Common myeloid progenitor, CD34-positive (primary cell): ENCODE measurements at regions not wholly inside any gene's neighbourhood (a gene's known extent, or its start where the extent isn't known, plus 50 kb on each side); places are given as distances from the start of the nearest gene placed in this dataset.

Experiments
- CTCF ChIA-PET: fragments of 350-600 bp; sonication (Branson Sonifier 250); formaldehyde crosslinking; loops from one replicate; lab custom pipeline; 2021; ENCODE audit warnings: antibody characterized with exemption; lab: Charles Lee
- POLR2A ChIA-PET: fragments of 350-600 bp; sonication (Branson Sonifier 250); formaldehyde crosslinking; loops from one replicate; lab custom pipeline; 2021; ENCODE audit warnings: antibody characterized with exemption; lab: Charles Lee
- DNase-seq, 3 donors: peaks; one replicate each; pipeline versions ENCODE4 v3.0.0 to v3.0.0-alpha.2; 2013
- H3K27ac ChIP-seq, 2 experiments: 1 replicate in 1 of 2; 2 replicates in 1 of 2; pipeline ENCODE4 v1.7.0; 2013; ENCODE audit warnings: inconsistent platforms in 2 of 2, low read length in 2 of 2, mild to moderate bottlenecking in 2 of 2, low read depth in 1 of 2, moderate library complexity in 1 of 2; ENCODE audit not compliant: severe bottlenecking in 2 of 2, insufficient read depth in 1 of 2, poor library complexity in 1 of 2
- H3K27me3 ChIP-seq, 5 experiments: replicated peaks in 2 of 5; 1 replicate in 3 of 5; 2 replicates in 2 of 5; pipeline versions ENCODE4 v1.6.1 to v1.7.0; 2013; ENCODE audit warnings: low read length in 4 of 5, mild to moderate bottlenecking in 2 of 5, moderate library complexity in 2 of 5, inconsistent platforms in 1 of 5; ENCODE audit not compliant: insufficient read depth in 5 of 5, control insufficient read depth in 4 of 5
- H3K36me3 ChIP-seq, 4 experiments: 1 replicate in 2 of 4; 2 replicates in 2 of 4; pipeline versions ENCODE4 v1.6.1 to v1.7.0; 2013; ENCODE audit warnings: low read length in 3 of 4, control low read depth in 1 of 4, mild to moderate bottlenecking in 1 of 4; ENCODE audit not compliant: control insufficient read depth in 4 of 4, insufficient read depth in 4 of 4
- H3K4me1 ChIP-seq, 4 experiments: 1 replicate in 3 of 4; 2 replicates in 1 of 4; pipeline versions ENCODE4 v1.6.1 to v1.7.1; 2013; ENCODE audit warnings: low read length in 3 of 4, mild to moderate bottlenecking in 3 of 4, control low read depth in 1 of 4, inconsistent platforms in 1 of 4, moderate library complexity in 1 of 4; ENCODE audit not compliant: control insufficient read depth in 4 of 4, insufficient read depth in 4 of 4; ENCODE audit errors: control extremely low read depth in 1 of 4
- H3K4me3 ChIP-seq, 7 experiments: 1 replicate in 4 of 7; 2 replicates in 3 of 7; pipeline versions ENCODE4 v1.5.1 to v1.7.0; 2013; ENCODE audit warnings: mild to moderate bottlenecking in 7 of 7, low read length in 6 of 7, moderate library complexity in 6 of 7, inconsistent platforms in 2 of 7, low read depth in 2 of 7, control low read depth in 1 of 7; ENCODE audit not compliant: insufficient read depth in 4 of 7, control insufficient read depth in 1 of 7; ENCODE audit errors: extremely low read depth in 1 of 7
- H3K9me3 ChIP-seq, 5 experiments: 1 replicate in 4 of 5; 2 replicates in 1 of 5; pipeline versions ENCODE4 v1.6.1 to v1.7.1; 2013; ENCODE audit warnings: low read length in 4 of 5, mild to moderate bottlenecking in 2 of 5, inconsistent platforms in 1 of 5, low read depth in 1 of 5, moderate library complexity in 1 of 5; ENCODE audit not compliant: control insufficient read depth in 4 of 5, insufficient read depth in 2 of 5; ENCODE audit errors: control extremely low read depth in 1 of 5
- WGBS: methylation state at CpG from one replicate; pipeline ENCODE4 v1.1.5; 2013; ENCODE audit not compliant: insufficient coverage; 5-methylcytosine and 5-hydroxymethylcytosine counted together

- Histone ChIP-seq H3K27me3 (peaks cover 4 to 15% (median 6%) of the 10 kb centered on the region in 5 experiments), H3K27ac (no peak overlapping the region), H3K4me3 (no peak overlapping the region), H3K9me3 (peaks cover 0 to 8% (median 0%) of the 10 kb centered on the region in 5 experiments), H3K36me3 (no peaks in the 10 kb centered on the region), H3K4me1 (no peaks in the 10 kb centered on the region)
- ChIA-PET POLR2A (no interaction called here), CTCF (no interaction called here)
- 96% methylated on average over 7 of the region's 7 CpGs for WGBS
- no peak for DNase-seq
Observed at GRCh38 chr10:21165489-21165888, 268.4 kb upstream of the NEBL start.

- WGBS: no CpG with 5 or more reads among the region's 3 CpGs
Observed at GRCh38 chr10:21164687-21165086, 267.6 kb upstream of the NEBL start.

GRCh38 chr10:21162948-21163347, 265.8 kb upstream of the NEBL start:
- H3K9me3 ChIP-seq: peaks cover 0 to 8% (median 0%) of the 10 kb centered on the region in 5 experiments
- DNase-seq: no peak
- ChIA-PET CTCF (no interaction called here), POLR2A (no interaction called here)
- no peaks in the 10 kb centered on the region for H3K4me1 ChIP-seq
- H3K27ac ChIP-seq: no peak overlapping the region
- peaks cover 3 to 17% (median 5%) of the 10 kb centered on the region in 5 experiments for H3K27me3 ChIP-seq
- no peaks in the 10 kb centered on the region for H3K36me3 ChIP-seq
- H3K4me3 ChIP-seq: no peak overlapping the region

More at GRCh38 chr10:21164687-21165086, 267.6 kb upstream of the NEBL start:
- peaks cover 4 to 11% (median 6%) of the 10 kb centered on the region in 5 experiments for H3K27me3 ChIP-seq
- ChIA-PET CTCF (no interaction called here), POLR2A (no interaction called here)
- no peaks in the 10 kb centered on the region for H3K36me3 ChIP-seq
- H3K27ac ChIP-seq: no peak overlapping the region
- H3K4me3 ChIP-seq: no peak overlapping the region
- no peaks in the 10 kb centered on the region for H3K4me1 ChIP-seq
- peaks cover 0 to 8% (median 0%) of the 10 kb centered on the region in 5 experiments for H3K9me3 ChIP-seq
- DNase-seq: no peak

- POLR2A ChIA-PET: no interaction called here
- no peaks in the 10 kb centered on the region for H3K4me1 ChIP-seq
- DNase-seq: no peak
- no peak overlapping the region for H3K4me3 ChIP-seq
- H3K27ac ChIP-seq: no peak overlapping the region
- WGBS: no CpG with 5 or more reads among the region's 2 CpGs
- H3K27me3 ChIP-seq: peaks cover 3 to 16% (median 5%) of the 10 kb centered on the region in 5 experiments
- peaks cover 0 to 8% (median 0%) of the 10 kb centered on the region in 5 experiments for H3K9me3 ChIP-seq
- CTCF ChIA-PET: no interaction called here
- no peaks in the 10 kb centered on the region for H3K36me3 ChIP-seq
Observed at GRCh38 chr10:21161647-21162046, 264.5 kb upstream of the NEBL start.

- peaks cover 3 to 16% (median 5%) of the 10 kb centered on the region in 5 experiments for H3K27me3 ChIP-seq
- H3K36me3 ChIP-seq: no peaks in the 10 kb centered on the region
- H3K4me3 ChIP-seq: no peak overlapping the region
- CTCF ChIA-PET: no interaction called here
- DNase-seq: no peak
- POLR2A ChIA-PET: no interaction called here
- H3K4me1 ChIP-seq: no peaks in the 10 kb centered on the region
- 69% methylated on average over 2 of the region's 5 CpGs for WGBS
- peaks cover 0 to 8% (median 0%) of the 10 kb centered on the region in 5 experiments for H3K9me3 ChIP-seq
- H3K27ac ChIP-seq: no peak overlapping the region
Observed at GRCh38 chr10:21161090-21161625, 264.0 kb upstream of the NEBL start.

- CTCF ChIA-PET: no interaction called here
- Histone ChIP-seq H3K36me3 (no peaks in the 10 kb centered on the region), H3K27me3 (peaks cover 3 to 16% (median 5%) of the 10 kb centered on the region in 5 experiments), H3K9me3 (peaks cover 0 to 8% (median 0%) of the 10 kb centered on the region in 5 experiments), H3K4me1 (no peaks in the 10 kb centered on the region), H3K27ac (no peak overlapping the region), H3K4me3 (no peak overlapping the region)
- WGBS: 64% methylated on average over 3 of the region's 4 CpGs
- POLR2A ChIA-PET: no interaction called here
- no peak for DNase-seq
Observed at GRCh38 chr10:21160116-21160515, 263.0 kb upstream of the NEBL start.

- Histone ChIP-seq H3K4me3 (no peak overlapping the region), H3K27ac (no peak overlapping the region), H3K9me3 (peaks cover 0 to 8% (median 0%) of the 10 kb centered on the region in 5 experiments), H3K27me3 (peaks cover 3 to 16% (median 5%) of the 10 kb centered on the region in 5 experiments), H3K36me3 (no peaks in the 10 kb centered on the region), H3K4me1 (no peaks in the 10 kb centered on the region)
- ChIA-PET CTCF (no interaction called here), POLR2A (no interaction called here)
- 94% methylated on average over 4 of the region's 4 CpGs for WGBS
- DNase-seq: no peak
Observed at GRCh38 chr10:21159669-21160068, 262.6 kb upstream of the NEBL start.
